Stomach (tissue), 8 donors: ENCODE measurements at regions not wholly inside any gene's neighbourhood (a gene's known extent, or its start where the extent isn't known, plus 50 kb on each side); places are given as distances from the start of the nearest gene placed in this dataset.

Experiments
- DNase-seq, 2 donors: peaks; one replicate each; pipeline versions ENCODE4 v3.0.0 to v3.0.0-alpha.2; 2013 to 2019
- H3K27ac ChIP-seq, 5 donors: fragments of 200-600 bp in 4 of 5; sonication (generic) in 4 of 5; one replicate each; pipeline ENCODE4 v1.5.1; 2013 to 2019; ENCODE audit warnings: mild to moderate bottlenecking in 1 of 5, moderate library complexity in 1 of 5
- H3K27me3 ChIP-seq, 3 donors: fragments of 200-600 bp; sonication (generic); one replicate each; pipeline ENCODE4 v1.5.1; 2017 to 2019; ENCODE audit warnings: mixed run types in 1 of 3
- H3K36me3 ChIP-seq, 4 donors: fragments of 200-600 bp; sonication (generic); 1 replicate in 3 of 4; 2 replicates in 1 of 4; pipeline ENCODE4 v1.5.1; 2016 to 2019
- H3K4me1 ChIP-seq, 4 donors: fragments of 200-600 bp; sonication (generic); one replicate each; pipeline ENCODE4 v1.5.1; 2016 to 2019
- H3K4me3 ChIP-seq, 4 donors: fragments of 200-600 bp; sonication (generic) in 3 of 4; one replicate each; pipeline ENCODE4 v1.5.1; 2016 to 2019; ENCODE audit warnings: mild to moderate bottlenecking in 1 of 4
- H3K9me3 ChIP-seq, 4 donors: fragments of 200-600 bp; sonication (generic); one replicate each; pipeline ENCODE4 v1.5.1; 2016 to 2019
- CTCF ChIP-seq, 7 experiments: fragments of 450-650 bp in 4 of 7; fragments of 200-600 bp in 3 of 7; sonication (generic) in 3 of 7; IDR thresholded peaks; one replicate each; pipeline ENCODE4 v1.5.1; 2016 to 2019; ENCODE audit warnings: antibody characterized with exemption in 7 of 7, control low read depth in 2 of 7, mild to moderate bottlenecking in 1 of 7
- EP300 ChIP-seq: sonication (generic); formaldehyde crosslinking; IDR thresholded peaks from one replicate; pipeline ENCODE4 v1.6.1; 2017; ENCODE audit warnings: antibody characterized with exemption
- POLR2A ChIP-seq, 4 donors: fragments of 450-650 bp; IDR thresholded peaks; one replicate each; pipeline ENCODE4 v1.6.1; 2016; ENCODE audit warnings: antibody characterized with exemption in 4 of 4, control low read depth in 2 of 4, mild to moderate bottlenecking in 1 of 4, moderate library complexity in 1 of 4
- POLR2AphosphoS5 ChIP-seq, 3 donors: sonication (generic); formaldehyde crosslinking; IDR thresholded peaks; one replicate each; pipeline ENCODE4 v1.6.1; 2016; ENCODE audit warnings: antibody characterized with exemption in 3 of 3
- WGBS, 5 donors: extraction: QIAGEN DNeasy Blood & Tissue Kit in 3 of 5; methylation state at CpG; one replicate each; pipeline versions ENCODE4 v1.1.5 to v1.1.7; 2013 to 2018; 5-methylcytosine and 5-hydroxymethylcytosine counted together
- intact Hi-C: fragments of 100-400 bp; cut with DNase I; formaldehyde crosslinking; loops from one replicate; pipeline ENCODE4 v1.15.1; 2023; ENCODE audit warnings: low total_unique reads
- donor health status: healthy with polysubstance abuse.
- donor health status: Bipolar disorder and iron deficiency.
- donor health status: healthy.

GRCh38 chr5:28788954-28789353, 1750.6 kb upstream of the CDH9 start:
- Histone ChIP-seq H3K36me3 (no peaks in the 10 kb centered on the region), H3K27me3 (no peaks in the 10 kb centered on the region), H3K9me3 (no peaks in the 10 kb centered on the region), H3K4me3 (no peak overlapping the region), H3K27ac (no peak overlapping the region), H3K4me1 (no peaks in the 10 kb centered on the region)
- intact Hi-C loops, result no loop called here
- no peak for DNase-seq
- TF ChIP-seq CTCF (IDR thresholded peaks at IDR 0.05), result no peak
- TF ChIP-seq EP300, result no peak
- TF ChIP-seq POLR2AphosphoS5 (IDR thresholded peaks at IDR 0.05), result no peak
- TF ChIP-seq POLR2A (IDR thresholded peaks at IDR 0.05), result no peak

DNA sequence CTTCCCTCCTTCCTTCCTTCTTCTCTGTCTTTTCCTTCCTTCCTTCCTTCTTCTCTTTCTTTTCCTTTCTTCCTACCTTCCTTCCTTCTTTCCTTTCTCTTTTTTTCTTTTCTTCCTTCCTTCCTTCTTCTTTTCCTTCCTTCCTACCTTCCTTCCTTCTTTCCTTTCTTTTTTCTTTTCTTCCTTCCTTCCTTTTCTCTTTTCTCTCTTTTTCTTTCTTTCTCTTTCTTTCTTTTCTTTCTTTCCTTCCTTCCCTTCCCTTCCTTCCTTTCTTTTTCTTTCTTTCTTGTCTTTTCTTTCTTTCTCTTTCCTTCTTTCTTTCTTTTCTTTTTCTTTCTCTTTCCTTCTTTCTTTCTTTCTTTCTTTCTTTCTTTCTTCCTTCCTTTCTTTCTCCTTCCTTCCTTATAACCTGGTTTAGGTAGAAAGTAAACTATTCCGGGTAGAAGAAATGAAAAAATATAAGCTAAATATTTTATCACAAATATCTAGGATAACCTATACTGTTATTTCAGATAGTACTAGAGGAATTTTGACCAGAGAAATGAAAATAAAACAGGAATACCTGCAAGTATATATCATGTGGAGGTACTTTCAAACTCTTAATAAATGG, 1741.8 kb upstream of the CDH9 start:
- 83 to 93% (median 91%) methylated on average over 1 of the region's 1 CpG for WGBS, 5 donors
- Histone ChIP-seq H3K36me3 (no peaks in the 10 kb centered on the region), H3K27ac (no peak overlapping the region), H3K9me3 (no peaks in the 10 kb centered on the region), H3K27me3 (no peaks in the 10 kb centered on the region), H3K4me1 (no peaks in the 10 kb centered on the region), H3K4me3 (no peak overlapping the region)
- no peak for DNase-seq
- intact Hi-C loops, result no loop called here
- no peak for TF ChIP-seq EP300
- no peak for TF ChIP-seq CTCF (IDR thresholded peaks at IDR 0.05)
- no peak for TF ChIP-seq POLR2AphosphoS5 (IDR thresholded peaks at IDR 0.05)
- TF ChIP-seq POLR2A (IDR thresholded peaks at IDR 0.05), result no peak

DNA sequence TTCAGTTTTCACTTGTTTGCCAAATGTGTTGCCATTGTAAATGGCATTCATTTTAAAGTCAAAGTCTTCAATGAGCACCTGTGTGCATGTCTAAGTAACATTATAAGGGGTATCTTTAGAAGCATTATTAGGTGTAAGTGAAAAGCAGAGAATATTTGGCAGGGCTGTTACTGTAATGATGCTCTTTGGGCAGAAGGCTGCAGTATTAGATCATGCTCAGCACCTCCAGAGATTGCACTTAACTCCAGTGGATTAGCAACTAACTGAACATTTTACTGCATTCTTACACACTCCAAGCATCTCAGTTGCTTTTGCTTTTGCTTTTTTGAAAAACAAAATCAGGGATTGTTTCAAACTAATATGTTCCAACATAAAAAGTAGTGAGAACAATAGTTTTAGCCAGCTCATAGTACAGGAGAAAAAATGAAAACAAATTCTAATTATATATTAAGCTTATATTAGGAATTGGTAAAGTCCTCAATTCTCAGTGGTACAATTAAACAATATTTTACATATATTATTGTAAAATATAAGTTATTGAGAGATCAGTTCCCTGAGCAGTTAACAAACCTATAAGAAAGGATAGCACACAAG, 1740.9 kb upstream of the CDH9 start:
- Histone ChIP-seq H3K4me3 (no peak overlapping the region), H3K9me3 (no peaks in the 10 kb centered on the region), H3K27ac (no peak overlapping the region), H3K36me3 (no peaks in the 10 kb centered on the region), H3K27me3 (no peaks in the 10 kb centered on the region), H3K4me1 (no peaks in the 10 kb centered on the region)
- peak in 1 of 2 donors; percentile 26 for DNase-seq
- no peak for TF ChIP-seq CTCF (IDR thresholded peaks at IDR 0.05)
- no peak for TF ChIP-seq POLR2AphosphoS5 (IDR thresholded peaks at IDR 0.05)
- TF ChIP-seq POLR2A (IDR thresholded peaks at IDR 0.05), result no peak
- no peak for TF ChIP-seq EP300
- intact Hi-C loops, result no loop called here

GRCh38 chr5:28770307-28770706, 1731.9 kb upstream of the CDH9 start:
- Histone ChIP-seq H3K4me1 (no peaks in the 10 kb centered on the region), H3K36me3 (no peaks in the 10 kb centered on the region), H3K9me3 (no peaks in the 10 kb centered on the region), H3K27ac (no peak overlapping the region), H3K27me3 (no peaks in the 10 kb centered on the region), H3K4me3 (no peak overlapping the region)
- intact Hi-C loops, result no loop called here
- TF ChIP-seq POLR2AphosphoS5 (IDR thresholded peaks at IDR 0.05), result no peak
- TF ChIP-seq POLR2A (IDR thresholded peaks at IDR 0.05), result no peak
- no peak for TF ChIP-seq CTCF (IDR thresholded peaks at IDR 0.05)
- no peak for TF ChIP-seq EP300
- no peak for DNase-seq
- 73 to 89% (median 82%) methylated on average over 4 of the region's 4 CpGs for WGBS, 5 donors
